ENCODE measurements at regions not wholly inside any gene's neighbourhood (a gene's known extent, or its start where the extent isn't known, plus 50 kb on each side); places are given as distances from the start of the nearest gene placed in this dataset.
"Not testable (repeated sequence)": the region's sequence is repeated elsewhere in the genome, so short reads cannot be mapped to it uniquely, and the experiment has no call there.

DNA sequence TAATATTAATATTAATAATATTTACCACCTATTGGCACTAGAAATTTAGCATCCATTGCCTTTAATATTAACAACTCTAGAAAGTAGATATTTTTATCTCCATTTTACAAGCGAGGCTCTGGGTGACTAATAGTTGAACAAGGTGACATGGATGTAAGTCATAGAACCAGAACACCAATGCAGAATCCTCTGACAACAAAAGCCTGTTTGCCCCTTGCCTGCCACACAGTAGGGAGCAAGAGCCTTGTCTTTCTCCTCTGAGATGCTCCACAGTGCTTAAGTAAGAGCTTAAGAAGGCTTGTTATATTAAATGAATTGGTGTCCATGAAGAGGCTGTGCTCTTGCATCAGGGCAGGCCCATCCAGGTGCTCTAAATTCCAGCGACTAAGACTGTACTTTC is 51.2 kb upstream of the LBX1 start:
- DNase-seq (ENCODE audit: low spot score) = no peak

DNA sequence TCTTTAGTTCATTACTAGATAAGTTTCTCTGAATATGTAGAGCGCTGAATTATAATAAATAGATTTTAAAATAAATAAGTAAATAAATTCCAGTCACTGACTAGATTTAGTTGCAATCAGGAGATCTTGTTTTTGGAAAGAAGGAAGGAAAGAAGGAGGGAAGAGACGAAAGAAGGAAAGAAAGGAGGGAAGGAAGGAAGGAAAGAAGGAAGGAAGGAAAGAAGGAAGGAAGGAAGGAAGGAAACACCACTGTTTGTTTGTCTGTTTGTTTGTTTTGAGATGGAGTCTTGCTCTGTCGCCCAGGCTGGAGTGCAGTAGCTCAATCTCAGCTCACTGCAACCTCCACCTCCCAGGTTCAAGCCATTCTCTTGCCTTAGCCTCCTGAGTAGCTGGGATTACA is 51.7 kb upstream of the LBX1 start:
- DNase-seq (ENCODE audit: low spot score) = not testable (repeated sequence)

DNA sequence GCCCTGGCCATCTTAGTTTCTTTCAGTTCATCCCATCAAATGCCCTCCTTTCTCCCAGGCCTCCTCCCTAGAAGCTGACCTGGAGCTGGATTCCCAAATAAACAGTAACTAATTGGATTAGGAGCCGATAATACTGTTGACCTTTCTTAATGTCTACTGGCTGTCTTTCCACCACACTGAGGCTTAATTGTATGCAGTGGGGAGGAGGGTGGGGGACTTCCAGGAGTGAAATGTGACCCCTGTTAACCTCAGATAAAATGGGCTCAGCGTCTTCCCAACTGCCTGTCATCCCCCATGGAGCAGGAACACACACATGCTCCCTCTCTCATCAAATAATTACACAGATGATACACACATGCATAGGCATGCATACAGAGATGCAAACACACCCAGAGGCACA is 53.7 kb upstream of the LBX1 start:
- no peak for DNase-seq (ENCODE audit: low spot score)

DNA sequence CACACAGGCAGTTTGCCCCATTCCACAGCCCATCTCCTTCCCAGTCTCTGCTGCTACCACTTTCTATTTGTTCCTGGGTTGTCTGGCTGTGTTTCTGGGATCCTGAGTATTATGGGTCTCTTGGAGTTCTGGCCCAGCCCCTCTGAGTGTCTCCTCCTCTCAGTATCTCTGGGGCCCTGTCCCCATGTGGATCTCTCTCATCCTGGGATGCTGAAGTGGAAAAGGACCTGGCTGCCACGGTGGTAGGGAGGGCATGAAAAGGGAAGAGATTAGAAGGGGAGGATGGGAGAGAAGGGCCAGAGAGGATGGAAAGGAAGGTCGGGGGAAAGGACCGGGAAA is 54.5 kb upstream of the LBX1 start:
- DNase-seq (ENCODE audit: low spot score) = no peak

GRCh38 chr10:101284101-101284743 is 55.0 kb upstream of the LBX1 start:
- DNase-seq (ENCODE audit: low spot score) = no peak

DNA sequence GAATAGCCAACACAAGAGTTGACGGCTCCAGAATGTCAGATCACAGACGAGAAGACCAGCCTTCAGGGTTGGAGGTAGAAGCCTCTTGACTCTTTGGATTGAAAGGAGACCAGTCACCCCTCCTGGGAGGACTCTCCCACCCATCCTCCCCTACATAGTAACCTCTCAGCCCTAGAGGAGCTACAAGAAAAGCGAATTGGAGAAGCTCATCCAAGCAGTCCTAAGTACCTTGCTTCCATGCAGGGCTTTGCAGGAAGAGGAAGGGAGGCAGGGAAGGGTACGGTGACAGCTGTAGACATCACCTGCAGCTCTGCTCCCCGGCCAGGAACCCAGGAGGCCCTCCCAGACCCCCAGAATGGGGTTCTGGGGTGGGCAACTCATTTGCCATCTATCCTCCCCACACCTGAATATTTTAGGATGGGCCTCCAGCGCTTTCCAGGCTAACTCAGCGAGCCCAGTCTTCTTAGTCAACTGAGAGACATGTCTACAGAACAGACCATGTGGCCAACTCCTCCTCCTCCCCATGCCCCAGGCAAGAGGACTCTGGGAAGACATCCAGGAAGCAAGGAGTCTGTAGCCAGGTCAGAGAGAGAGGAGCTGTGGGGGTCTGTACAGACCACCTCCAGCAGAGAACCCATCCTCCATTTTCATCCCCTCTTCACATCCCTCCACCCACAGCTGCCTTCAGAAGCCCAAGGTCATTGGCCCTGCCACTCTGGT is 55.6 kb upstream of the LBX1 start:
- no peak for DNase-seq (ENCODE audit: low spot score)

DNA sequence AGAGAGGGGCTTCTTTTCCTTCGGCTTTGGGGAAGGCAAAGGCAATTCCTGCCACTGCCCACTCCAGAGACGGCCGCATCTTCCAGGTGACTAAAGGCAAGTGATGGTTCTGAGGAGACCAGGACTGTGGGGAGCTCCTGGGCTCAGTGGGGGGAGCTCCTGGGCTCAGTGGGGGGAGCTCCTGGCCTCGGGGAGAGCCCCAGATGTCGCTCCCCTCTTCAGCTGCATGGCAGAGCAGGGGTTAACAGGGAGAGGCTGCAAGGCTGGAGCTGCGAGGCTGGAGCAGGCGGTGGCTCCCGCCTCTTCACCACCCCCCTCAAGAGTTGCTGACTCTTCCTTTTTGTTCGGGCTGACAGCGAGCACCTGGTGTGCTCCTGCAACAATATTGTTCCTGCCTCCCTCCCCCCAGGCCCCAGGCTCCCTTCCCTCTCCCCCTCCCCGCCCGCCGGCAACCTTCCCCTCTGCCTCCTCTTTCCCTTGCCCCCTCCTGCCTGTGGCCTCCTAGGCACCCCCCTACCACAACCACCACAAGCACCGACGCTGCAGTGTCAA is 56.3 kb upstream of the LBX1 start:
- no peak for DNase-seq (ENCODE audit: low spot score)

DNA sequence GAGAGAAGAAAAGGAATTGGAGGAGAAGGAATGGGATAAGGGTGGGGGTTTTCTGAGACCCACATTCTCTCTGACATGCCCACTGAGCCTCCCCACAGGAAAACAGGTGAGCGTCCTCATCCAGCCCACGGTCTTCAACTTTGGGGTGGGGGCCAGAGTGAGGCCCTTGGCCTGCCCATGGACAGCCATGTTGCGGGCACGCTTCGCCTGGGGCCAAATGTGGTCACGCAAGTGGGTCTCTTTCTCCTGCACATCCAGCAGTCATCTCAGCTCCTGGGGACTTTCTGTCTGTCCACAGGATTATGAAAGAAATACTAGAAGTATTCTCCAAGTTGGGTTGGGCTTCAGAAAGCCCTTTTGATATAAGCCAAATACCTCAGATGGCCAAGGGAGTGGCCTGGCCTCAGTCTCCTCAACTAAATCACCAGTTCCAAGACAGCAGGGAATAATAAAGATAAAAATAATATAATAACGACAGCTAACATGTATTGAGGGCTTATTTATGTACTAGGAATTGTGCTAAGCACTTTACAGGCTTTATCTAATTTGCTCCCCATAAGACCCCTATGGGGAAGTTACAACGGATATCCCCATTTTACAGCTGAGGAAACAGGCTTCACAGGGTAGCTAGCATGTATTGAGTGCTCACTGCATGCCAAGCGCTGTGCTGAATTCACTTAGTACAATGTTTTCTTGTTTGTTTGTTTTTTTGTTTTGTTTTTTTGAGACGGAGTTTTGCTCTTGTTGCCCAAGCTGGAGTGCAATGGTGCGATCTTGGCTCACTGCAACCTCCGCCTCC is 57.2 kb upstream of the LBX1 start:
- no peak for DNase-seq (ENCODE audit: low spot score)

DNA sequence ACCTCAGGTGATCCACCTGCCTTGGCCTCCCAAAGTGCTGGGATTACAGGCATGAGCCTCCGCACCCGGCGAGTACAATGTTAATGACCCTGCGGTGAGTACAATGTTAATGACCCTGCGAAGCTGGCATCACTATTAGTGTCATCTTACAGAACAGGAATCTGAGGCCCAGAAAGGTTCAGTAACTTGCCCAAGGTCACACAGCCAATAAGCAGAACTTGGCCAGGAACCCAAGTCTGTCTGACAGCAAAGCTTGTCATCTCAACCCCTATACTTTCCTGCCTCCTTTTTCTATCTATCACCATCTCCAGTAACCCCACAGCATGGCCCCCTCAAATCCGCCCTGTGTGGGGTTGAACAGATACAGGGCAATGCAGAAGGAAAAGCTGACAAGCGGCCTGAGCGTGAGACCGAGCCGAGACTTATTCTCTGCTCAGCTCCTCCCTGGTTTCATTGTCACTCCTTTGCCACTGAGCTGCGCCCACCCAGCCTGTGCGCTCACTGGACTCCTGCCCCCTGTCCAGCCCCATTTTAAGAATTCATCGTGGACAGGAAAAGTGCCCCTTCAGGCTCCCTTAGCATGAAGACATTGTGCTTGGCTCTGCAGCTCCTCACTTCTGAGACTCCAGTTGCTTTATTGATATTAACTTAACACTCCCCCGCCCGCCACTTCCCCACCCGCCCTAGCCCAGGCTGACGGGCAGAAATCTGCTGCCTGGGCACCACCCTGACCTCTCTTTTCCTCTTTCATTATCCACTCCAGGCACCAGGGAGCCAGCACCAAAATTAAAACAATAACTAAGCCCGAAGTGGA is 58.1 kb upstream of the LBX1 start:
- no peak for DNase-seq (ENCODE audit: low spot score)

- peak; percentile 30 for DNase-seq (ENCODE audit: low spot score)
These were observed 58.9 kb upstream of the LBX1 start for GRCh38 chr10:101287997-101288635.

DNA sequence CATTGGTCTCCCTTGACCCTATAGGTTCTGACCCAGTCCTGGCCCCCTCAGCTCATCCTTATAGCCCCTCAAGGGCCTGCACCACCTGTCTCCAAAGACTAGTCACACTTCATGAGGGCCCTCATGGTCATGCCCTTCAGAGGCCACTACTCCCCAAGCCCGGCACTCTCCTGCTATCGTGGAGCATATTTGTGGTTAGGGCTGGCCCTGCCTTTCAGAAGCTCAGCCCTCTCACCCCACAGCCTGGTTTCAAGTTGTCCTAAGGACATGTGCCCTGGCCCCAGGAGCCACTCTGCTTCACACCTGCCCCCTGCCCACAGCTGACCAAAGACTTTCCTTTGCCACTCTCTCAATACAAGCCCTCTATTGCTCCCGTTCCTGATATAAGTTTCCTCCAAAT is 60.3 kb upstream of the LBX1 start:
- no peak for DNase-seq (ENCODE audit: low spot score)

DNA sequence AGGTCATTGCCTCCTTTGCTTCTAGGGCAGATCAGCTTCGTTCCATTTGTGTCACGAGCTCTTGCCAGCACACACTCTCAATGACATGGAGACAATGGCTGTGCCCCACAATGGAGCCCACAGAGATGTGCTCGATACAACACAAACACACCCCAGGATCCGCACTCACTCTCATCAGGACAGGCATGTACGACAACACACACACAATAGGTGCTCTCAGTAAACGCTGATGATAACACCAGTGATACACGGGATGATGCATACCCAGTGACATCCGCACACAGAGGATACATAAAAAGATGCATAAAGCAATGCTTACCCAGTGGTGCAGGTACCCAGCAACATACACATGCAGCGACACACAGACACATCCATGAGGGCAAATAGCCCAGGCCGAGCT is 61.2 kb upstream of the LBX1 start:
- no peak for DNase-seq (ENCODE audit: low spot score)

- DNase-seq (ENCODE audit: low spot score) = no peak
These were observed 61.6 kb upstream of the LBX1 start for GRCh38 chr10:101290881-101291280.

- peak; percentile 73 for DNase-seq (ENCODE audit: low spot score)
These were observed 62.3 kb upstream of the LBX1 start for GRCh38 chr10:101291331-101292193.

GRCh38 chr10:101292194-101293006 is 61.6 kb upstream of the BTRC start:
- no peak for DNase-seq (ENCODE audit: low spot score)

DNA sequence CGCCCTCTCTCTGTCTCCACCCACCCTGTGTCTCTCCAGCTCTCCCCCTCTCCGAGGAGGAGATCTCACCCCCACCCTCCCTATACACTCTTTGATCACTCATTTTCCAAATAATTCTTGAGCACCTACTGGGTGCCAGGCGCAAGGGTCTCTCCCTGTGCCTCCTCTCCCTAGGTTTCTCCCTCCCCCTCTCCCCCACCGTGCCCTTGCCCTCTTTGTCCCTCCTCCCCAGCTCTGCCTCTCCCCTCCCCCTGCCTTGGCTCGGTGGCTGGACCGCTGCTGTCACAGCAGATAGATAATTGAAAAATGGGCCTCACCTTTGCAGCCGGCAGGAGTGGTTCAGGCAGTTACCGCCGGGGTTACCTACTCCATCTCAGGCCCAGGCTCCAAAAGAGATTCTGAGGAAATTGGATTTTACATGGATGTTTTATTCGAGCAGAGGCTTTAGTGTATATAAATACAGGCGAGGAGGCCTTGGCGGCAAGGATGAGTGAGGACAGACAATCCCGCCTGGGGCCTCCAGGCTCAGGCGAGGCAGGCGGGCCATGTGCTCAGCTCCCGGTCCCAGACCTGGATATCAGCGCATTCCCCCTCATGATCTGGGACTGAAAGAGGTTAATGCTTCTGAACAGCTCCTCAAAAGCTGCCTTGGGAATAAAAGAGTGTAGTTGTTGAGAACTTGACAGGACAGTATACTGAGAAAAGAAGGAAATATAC is 60.8 kb upstream of the BTRC start:
- no peak for DNase-seq (ENCODE audit: low spot score)

GRCh38 chr10:101294109-101294508 is 59.9 kb upstream of the BTRC start:
- DNase-seq (ENCODE audit: low spot score) = no peak

DNA sequence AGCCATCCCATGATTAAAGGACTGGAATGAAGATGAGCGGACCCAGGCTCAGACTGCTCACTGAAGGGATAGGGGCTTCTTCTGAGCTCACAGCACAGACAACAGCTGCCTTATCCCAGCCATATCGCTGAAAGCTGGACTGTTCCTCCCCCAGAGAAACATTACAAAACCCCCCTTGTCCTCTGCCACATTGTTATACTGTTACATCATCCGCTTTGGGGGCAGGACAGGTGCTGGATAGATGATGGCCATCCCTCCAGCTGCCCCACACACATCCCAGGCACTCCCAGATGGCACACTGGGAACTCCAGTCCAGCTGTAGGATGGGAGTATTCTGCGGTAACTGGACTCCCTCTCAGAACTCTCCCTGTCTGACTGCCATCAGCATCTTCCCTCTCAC is 58.7 kb upstream of the BTRC start:
- no peak for DNase-seq (ENCODE audit: low spot score)

GRCh38 chr10:101297901-101298486 is 56.0 kb upstream of the BTRC start:
- DNase-seq (ENCODE audit: low spot score) = peak; percentile 77

Measured in NAMALWA (cell line).